Endothelial cell of umbilical vein (primary cell): ENCODE measurements at regions not wholly inside any gene's neighbourhood (a gene's known extent, or its start where the extent isn't known, plus 50 kb on each side); places are given as distances from the start of the nearest gene placed in this dataset.

Source experiments
- JUN ChIP-seq: IDR thresholded peaks from 2 replicates; pipeline ENCODE4 v1.6.1; 2011; ENCODE audit warnings: borderline replicate concordance, low read depth; ENCODE audit not compliant: insufficient read length, insufficient read depth
- POLR2AphosphoS5 ChIP-seq: IDR thresholded peaks from 2 replicates; pipeline ENCODE4 v1.6.1; 2012; ENCODE audit warnings: low read depth, mild to moderate bottlenecking, control low read depth, low read length, moderate library complexity; ENCODE audit not compliant: insufficient read depth

GRCh38 chr13:80132741-80133601 is 208.0 kb downstream of the SPRY2 start:
- no peak for TF ChIP-seq POLR2AphosphoS5
- TF ChIP-seq JUN = no peak
